ENCODE measurements at regions not wholly inside any gene's neighbourhood (a gene's known extent, or its start where the extent isn't known, plus 50 kb on each side); places are given as distances from the start of the nearest gene placed in this dataset.
"Not testable (repeated sequence)": the region's sequence is repeated elsewhere in the genome, so short reads cannot be mapped to it uniquely, and the experiment has no call there.

- DNase-seq (ENCODE audit: low read depth): no peak
Measured at GRCh38 chr17:63293323-63294075, 152.6 kb downstream of the CYB561 start.

- no peak for DNase-seq (ENCODE audit: low read depth)
Measured at GRCh38 chr17:63294776-63295175, 151.3 kb downstream of the CYB561 start.

GRCh38 chr17:63295288-63295687, 150.8 kb downstream of the CYB561 start:
- no peak for DNase-seq (ENCODE audit: low read depth)

GRCh38 chr17:63295839-63296590, 150.1 kb downstream of the CYB561 start:
- no peak for DNase-seq (ENCODE audit: low read depth)

- not testable (repeated sequence) for DNase-seq (ENCODE audit: low read depth)
Measured at GRCh38 chr17:63298916-63299315, 147.2 kb downstream of the CYB561 start.

GRCh38 chr17:63304704-63305261, 141.3 kb downstream of the CYB561 start:
- DNase-seq (ENCODE audit: low read depth): no peak

- no peak for DNase-seq (ENCODE audit: low read depth)
Measured at GRCh38 chr17:63305857-63306256, 140.2 kb downstream of the CYB561 start.

GRCh38 chr17:63306855-63307254, 139.3 kb downstream of the CYB561 start:
- DNase-seq (ENCODE audit: low read depth): no peak

- no peak for DNase-seq (ENCODE audit: low read depth)
Measured at GRCh38 chr17:63308272-63308671, 137.8 kb downstream of the CYB561 start.

- DNase-seq (ENCODE audit: low read depth): no peak
Measured at GRCh38 chr17:63309021-63309420, 137.1 kb downstream of the CYB561 start.

GRCh38 chr17:63311416-63311937, 134.6 kb downstream of the CYB561 start:
- no peak for DNase-seq (ENCODE audit: low read depth)

GRCh38 chr17:63314761-63315160, 131.3 kb downstream of the CYB561 start:
- no peak for DNase-seq (ENCODE audit: low read depth)

- no peak for DNase-seq (ENCODE audit: low read depth)
Measured at GRCh38 chr17:63316100-63316499, 130.0 kb downstream of the CYB561 start.

GRCh38 chr17:63317166-63317840, 128.8 kb downstream of the CYB561 start:
- no peak for DNase-seq (ENCODE audit: low read depth)

GRCh38 chr17:63325808-63326207, 120.3 kb downstream of the CYB561 start:
- DNase-seq (ENCODE audit: low read depth): no peak

GRCh38 chr17:63329876-63330275, 116.2 kb downstream of the CYB561 start:
- DNase-seq (ENCODE audit: low read depth): no peak

- DNase-seq (ENCODE audit: low read depth): no peak
Measured at GRCh38 chr17:63331301-63332061, 114.6 kb downstream of the CYB561 start.

GRCh38 chr17:63332286-63332685, 113.8 kb downstream of the CYB561 start:
- no peak for DNase-seq (ENCODE audit: low read depth)

GRCh38 chr17:63333869-63334268, 112.2 kb downstream of the CYB561 start:
- DNase-seq (ENCODE audit: low read depth): no peak

GRCh38 chr17:63335831-63336230, 110.3 kb downstream of the CYB561 start:
- DNase-seq (ENCODE audit: low read depth): no peak

- no peak for DNase-seq (ENCODE audit: low read depth)
Measured at GRCh38 chr17:63337579-63337978, 108.5 kb downstream of the CYB561 start.
